Neural cell (in vitro differentiated cells): ENCODE measurements at regions not wholly inside any gene's neighbourhood (a gene's known extent, or its start where the extent isn't known, plus 50 kb on each side); places are given as distances from the start of the nearest gene placed in this dataset.

Experiments used
- H2AFZ ChIP-seq: fragments of 200-600, 300-800 bp; sonication (generic), shearing (Covaris generic); 2 replicates; pipeline ENCODE4 v1.6.0; 2014; ENCODE audit warnings: low read depth, mild to moderate bottlenecking, antibody characterized with exemption, low read length, moderate library complexity
- H3F3A ChIP-seq: fragments of 200-600 bp; shearing (Covaris generic); 2 replicates; pipeline ENCODE4 v1.6.1; 2016; ENCODE audit warnings: mild to moderate bottlenecking, moderate library complexity, mixed read lengths, antibody characterized with exemption, low read length; ENCODE audit not compliant: insufficient read depth, poor library complexity, severe bottlenecking
- H3K27ac ChIP-seq: fragments of 200-600, 300-800 bp; sonication (generic), shearing (Covaris generic); 2 replicates; pipeline ENCODE4 v1.5.1; 2014; ENCODE audit warnings: mild to moderate bottlenecking, low read length, moderate library complexity
- H3K27me3 ChIP-seq: fragments of 300-800, 200-600 bp; sonication (generic), shearing (Covaris generic); 2 replicates; pipeline ENCODE4 v1.6.0; 2014; ENCODE audit warnings: mild to moderate bottlenecking, low read depth, low read length, moderate library complexity; ENCODE audit not compliant: insufficient read depth
- H3K36me3 ChIP-seq: fragments of 300-800, 200-600 bp; sonication (generic), shearing (Covaris generic); 2 replicates; pipeline ENCODE4 v1.5.1; 2014; ENCODE audit warnings: mild to moderate bottlenecking, antibody characterized with exemption, low read length, moderate library complexity; ENCODE audit not compliant: insufficient read depth
- H3K4me2 ChIP-seq: fragments of 300-800, 200-600 bp; sonication (generic), shearing (Covaris generic); 2 replicates; pipeline ENCODE4 v1.6.0; 2014; ENCODE audit warnings: mild to moderate bottlenecking, low read length
- H3K4me3 ChIP-seq: fragments of 300-800, 200-600 bp; sonication (generic), shearing (Covaris generic); 2 replicates; pipeline ENCODE4 v1.5.1; 2014; ENCODE audit warnings: mild to moderate bottlenecking, low read length, moderate library complexity
- H3K79me2 ChIP-seq: fragments of 200-600 bp; shearing (Covaris generic); replicated peaks from 2 replicates; pipeline ENCODE4 v1.6.0; 2014; ENCODE audit warnings: mild to moderate bottlenecking, low read length, moderate library complexity; ENCODE audit not compliant: insufficient read depth
- H3K9ac ChIP-seq: fragments of 300-800, 200-600 bp; sonication (generic), shearing (Covaris generic); 2 replicates; pipeline ENCODE4 v1.6.1; 2016; ENCODE audit warnings: mild to moderate bottlenecking, low read length, mixed read lengths
- H3K9me2 ChIP-seq: fragments of 200-600 bp; shearing (Covaris generic); 2 replicates; pipeline ENCODE4 v1.6.1; 2016; ENCODE audit warnings: mild to moderate bottlenecking, low read length, mixed read lengths; ENCODE audit not compliant: insufficient read depth
- H3K9me3 ChIP-seq: fragments of 200-600, 300-800 bp; sonication (generic), shearing (Covaris generic); 2 replicates; pipeline ENCODE4 v1.6.1; 2016; ENCODE audit warnings: mild to moderate bottlenecking, mixed run types, low read length, moderate library complexity, mixed read lengths
- H4K20me1 ChIP-seq: fragments of 200-600 bp; shearing (Covaris generic); 2 replicates; pipeline ENCODE4 v1.6.1; 2016; ENCODE audit warnings: mild to moderate bottlenecking, mixed run types; ENCODE audit not compliant: insufficient read depth
- EP300 ChIP-seq: fragments of 450-650 bp; conservative IDR thresholded peaks from 2 replicates; pipeline ENCODE4 v1.6.1; 2014; ENCODE audit warnings: antibody characterized with exemption, mild to moderate bottlenecking, moderate library complexity; ENCODE audit not compliant: poor library complexity, severe bottlenecking
- EZH2 ChIP-seq: fragments of 200-600, 300-800 bp; shearing (Covaris generic), sonication (generic); IDR thresholded peaks from 2 replicates; pipeline ENCODE4 v1.6.1; 2014; ENCODE audit warnings: antibody characterized with exemption, low read length, borderline replicate concordance, mild to moderate bottlenecking; ENCODE audit not compliant: insufficient read depth, poor library complexity, severe bottlenecking
- MXI1 ChIP-seq: fragments of 450-650 bp; conservative IDR thresholded peaks from 2 replicates; pipeline ENCODE4 v1.6.1; 2014; ENCODE audit warnings: antibody characterized with exemption, mild to moderate bottlenecking; ENCODE audit not compliant: poor library complexity, severe bottlenecking
- POLR2AphosphoS5 ChIP-seq: IDR thresholded peaks from 2 replicates; pipeline ENCODE4 v1.6.1; 2012
- RAD21 ChIP-seq: fragments of 450-650 bp; conservative IDR thresholded peaks from 2 replicates; pipeline ENCODE4 v1.6.1; 2014; ENCODE audit warnings: antibody characterized with exemption, mild to moderate bottlenecking, moderate library complexity
- REST ChIP-seq: IDR thresholded peaks from 2 replicates; pipeline ENCODE4 v1.6.1; 2012; ENCODE audit warnings: borderline replicate concordance
- SMC3 ChIP-seq: fragments of 450-650 bp; conservative IDR thresholded peaks from 2 replicates; pipeline ENCODE4 v1.6.1; 2014; ENCODE audit warnings: antibody characterized with exemption, mild to moderate bottlenecking, moderate library complexity; ENCODE audit not compliant: poor library complexity
- TAF1 ChIP-seq: IDR thresholded peaks from 2 replicates; pipeline ENCODE4 v1.6.1; 2012; ENCODE audit warnings: low read depth
- TF ChIP-seq, protein P1 (sequence below): fragments of 450-650 bp; IDR thresholded peaks from 2 replicates; pipeline ENCODE4 v1.5.1; 2014; ENCODE audit warnings: antibody characterized with exemption, mild to moderate bottlenecking, moderate library complexity; ENCODE audit not compliant: poor library complexity, severe bottlenecking

DNA sequence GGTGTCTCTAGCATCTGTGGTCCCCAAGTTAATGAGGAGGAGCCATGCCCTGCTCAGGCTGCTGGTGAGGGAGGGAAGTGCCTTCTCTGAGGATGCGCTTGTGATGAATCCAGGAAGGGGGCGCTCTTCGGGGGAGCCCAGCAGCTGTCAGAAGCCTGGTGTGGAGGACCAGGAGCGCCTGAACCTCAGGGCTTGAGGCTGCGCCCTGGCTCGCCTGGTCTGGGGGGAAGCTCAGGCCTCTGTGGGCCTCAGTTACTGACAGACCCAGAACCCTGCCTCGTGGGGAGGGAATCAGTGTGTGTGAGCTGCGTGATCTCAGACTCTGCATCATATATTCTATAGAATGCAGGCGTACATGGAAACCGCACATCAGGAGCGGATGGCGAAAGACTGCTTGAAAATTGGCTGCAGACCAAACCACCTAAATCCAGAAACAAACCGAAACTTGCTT lies 126.1 kb downstream of the SEC14L1 start:
- H2AFZ ChIP-seq: no peak overlapping the region
- TF ChIP-seq, protein P1, sequence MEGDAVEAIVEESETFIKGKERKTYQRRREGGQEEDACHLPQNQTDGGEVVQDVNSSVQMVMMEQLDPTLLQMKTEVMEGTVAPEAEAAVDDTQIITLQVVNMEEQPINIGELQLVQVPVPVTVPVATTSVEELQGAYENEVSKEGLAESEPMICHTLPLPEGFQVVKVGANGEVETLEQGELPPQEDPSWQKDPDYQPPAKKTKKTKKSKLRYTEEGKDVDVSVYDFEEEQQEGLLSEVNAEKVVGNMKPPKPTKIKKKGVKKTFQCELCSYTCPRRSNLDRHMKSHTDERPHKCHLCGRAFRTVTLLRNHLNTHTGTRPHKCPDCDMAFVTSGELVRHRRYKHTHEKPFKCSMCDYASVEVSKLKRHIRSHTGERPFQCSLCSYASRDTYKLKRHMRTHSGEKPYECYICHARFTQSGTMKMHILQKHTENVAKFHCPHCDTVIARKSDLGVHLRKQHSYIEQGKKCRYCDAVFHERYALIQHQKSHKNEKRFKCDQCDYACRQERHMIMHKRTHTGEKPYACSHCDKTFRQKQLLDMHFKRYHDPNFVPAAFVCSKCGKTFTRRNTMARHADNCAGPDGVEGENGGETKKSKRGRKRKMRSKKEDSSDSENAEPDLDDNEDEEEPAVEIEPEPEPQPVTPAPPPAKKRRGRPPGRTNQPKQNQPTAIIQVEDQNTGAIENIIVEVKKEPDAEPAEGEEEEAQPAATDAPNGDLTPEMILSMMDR: peak; percentile 13
- TF ChIP-seq POLR2AphosphoS5: no peak

DNA sequence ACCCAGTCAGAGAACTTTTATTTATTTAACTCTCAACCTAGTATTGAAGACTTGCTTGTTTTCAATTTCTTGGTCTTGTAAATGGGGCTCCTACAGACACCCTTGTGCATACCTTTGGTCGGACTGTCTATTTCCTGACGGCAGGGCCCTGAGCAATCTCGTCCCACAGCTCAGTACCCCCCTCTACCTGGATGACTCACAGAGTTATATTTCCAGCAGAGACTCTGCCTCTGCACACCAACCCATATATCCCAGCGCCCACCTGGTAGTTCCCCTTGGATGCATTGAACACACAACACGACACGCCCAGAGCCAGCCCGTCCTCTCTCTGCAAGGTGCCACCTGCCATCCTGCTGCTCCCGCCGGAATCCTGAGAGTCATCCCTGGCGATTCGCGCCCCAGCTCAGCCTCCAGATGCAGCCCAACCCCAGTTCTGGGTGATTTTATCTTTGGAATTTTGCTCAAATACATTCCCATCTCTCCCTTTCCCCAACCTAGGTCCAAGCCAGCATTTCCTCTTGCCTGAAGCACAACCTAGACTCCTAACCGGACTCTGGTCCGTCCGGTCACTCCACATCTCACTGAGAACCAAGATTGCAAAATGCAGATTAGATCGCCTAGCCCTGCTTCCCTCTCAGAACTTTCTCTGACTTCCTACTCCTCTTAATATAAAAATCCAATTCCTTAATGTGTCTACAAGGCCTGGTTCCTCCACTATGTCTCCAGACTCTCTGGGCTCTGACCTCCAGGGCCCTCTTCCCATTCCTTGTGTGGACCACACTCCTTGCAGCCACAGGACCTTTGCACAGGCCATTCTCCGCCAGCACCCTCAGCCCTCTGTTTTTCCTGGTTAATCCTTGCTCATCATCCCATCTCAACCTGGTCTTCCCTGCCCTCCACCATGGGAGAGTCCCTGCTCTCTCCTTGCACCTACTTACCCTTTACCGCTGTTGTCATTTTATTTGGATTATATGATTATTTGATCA lies 129.2 kb downstream of the SEC14L1 start:
- no peak overlapping the region for H3K4me2 ChIP-seq
- TF ChIP-seq EP300: no peak
- TF ChIP-seq, protein P1: no peak
- TF ChIP-seq EZH2: no peak
- no peak for TF ChIP-seq POLR2AphosphoS5
- no peak for TF ChIP-seq REST
- TF ChIP-seq SMC3: no peak
- no peak for TF ChIP-seq TAF1
- TF ChIP-seq MXI1: no peak
- TF ChIP-seq RAD21: no peak

More for the DNA sequence above, 126.1 kb downstream of the SEC14L1 start:
- no peaks in the 10 kb centered on the region for H3K9me3 ChIP-seq
- no peaks in the 10 kb centered on the region for H4K20me1 ChIP-seq
- no peaks in the 10 kb centered on the region for H3K9me2 ChIP-seq
- H3K9ac ChIP-seq: no peak overlapping the region
- no peaks in the 10 kb centered on the region for H3K27me3 ChIP-seq
- H3K4me3 ChIP-seq: no peak overlapping the region
- no peaks in the 10 kb centered on the region for H3K79me2 ChIP-seq
- H3K27ac ChIP-seq: no peak overlapping the region
- H3K36me3 ChIP-seq: no peaks in the 10 kb centered on the region
- H3K4me2 ChIP-seq: no peak overlapping the region
- no peaks in the 10 kb centered on the region for H3F3A ChIP-seq

More for the DNA sequence above, 129.2 kb downstream of the SEC14L1 start:
- H3F3A ChIP-seq: no peaks in the 10 kb centered on the region
- no peaks in the 10 kb centered on the region for H3K79me2 ChIP-seq
- no peaks in the 10 kb centered on the region for H4K20me1 ChIP-seq
- no peaks in the 10 kb centered on the region for H3K9me3 ChIP-seq
- H3K9ac ChIP-seq: no peak overlapping the region
- no peak overlapping the region for H2AFZ ChIP-seq
- no peaks in the 10 kb centered on the region for H3K9me2 ChIP-seq
- no peak overlapping the region for H3K4me3 ChIP-seq
- H3K27ac ChIP-seq: no peak overlapping the region
- H3K27me3 ChIP-seq: no peaks in the 10 kb centered on the region
- H3K36me3 ChIP-seq: no peaks in the 10 kb centered on the region
